SK-N-SH treated with all-trans-retinoic acid at 6 μM for 48 hours (cell line): ENCODE measurements at regions not wholly inside any gene's neighbourhood (a gene's known extent, or its start where the extent isn't known, plus 50 kb on each side); places are given as distances from the start of the nearest gene placed in this dataset.

ENCODE experiments used
- ARNTL ChIP-seq: fragments of 450-650 bp; formaldehyde crosslinking; IDR thresholded peaks from 2 replicates; pipeline ENCODE4 v1.5.0; 2020; ENCODE audit warnings: low read depth, mild to moderate bottlenecking, moderate library complexity, borderline replicate concordance
- BACH2 ChIP-seq: fragments of 250-450 bp; sonication (Bioruptor Pico); IDR thresholded peaks from 2 replicates; pipeline ENCODE4 v1.9.0; 2021; ENCODE audit warnings: mild to moderate bottlenecking, borderline replicate concordance

GRCh38 chr11:98955551-98955950 lies 65.2 kb upstream of the CNTN5 start:
- TF ChIP-seq ARNTL (CRISPR knock-in tag) (no peak), BACH2 (no peak)
